HG02642 (cell line): ENCODE measurements at regions not wholly inside any gene's neighbourhood (a gene's known extent, or its start where the extent isn't known, plus 50 kb on each side); places are given as distances from the start of the nearest gene placed in this dataset.

Experiments used
- ATAC-seq: cut with Tn5 transposase; IDR thresholded peaks from one replicate; pipeline ENCODE4 v1.9.1; 2021; ENCODE audit warnings: mild to moderate bottlenecking; ENCODE audit not compliant: unreplicated experiment, poor library complexity

DNA sequence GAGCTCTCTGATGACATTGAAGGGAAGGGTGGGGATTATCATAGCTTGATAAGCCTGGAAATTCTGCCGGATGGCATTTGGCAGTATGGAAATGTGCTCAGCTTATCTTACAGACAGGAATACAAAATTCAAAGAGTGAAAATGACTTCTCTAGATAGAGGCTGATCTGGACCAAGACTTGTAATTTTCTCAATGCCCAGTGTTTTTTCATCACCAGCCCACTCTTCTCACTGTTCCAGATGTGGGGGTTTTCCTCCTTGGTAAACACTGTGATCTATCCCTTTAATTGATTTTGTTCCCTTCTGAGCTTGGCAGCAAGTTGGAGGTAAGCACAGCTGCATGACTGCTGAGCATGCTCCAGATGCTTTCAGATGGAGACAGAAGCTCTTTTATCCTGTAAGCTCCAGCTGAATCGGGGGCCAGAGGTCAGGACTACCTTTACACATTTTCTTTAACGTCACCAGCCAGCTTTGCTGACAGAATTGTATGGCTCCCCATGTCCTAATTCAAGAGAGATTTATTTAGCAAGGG is 287.4 kb upstream of the TCF4 start:
- ATAC-seq: no peak

GRCh38 chr18:55869556-55870501 is 281.8 kb upstream of the TCF4 start:
- ATAC-seq: no peak

DNA sequence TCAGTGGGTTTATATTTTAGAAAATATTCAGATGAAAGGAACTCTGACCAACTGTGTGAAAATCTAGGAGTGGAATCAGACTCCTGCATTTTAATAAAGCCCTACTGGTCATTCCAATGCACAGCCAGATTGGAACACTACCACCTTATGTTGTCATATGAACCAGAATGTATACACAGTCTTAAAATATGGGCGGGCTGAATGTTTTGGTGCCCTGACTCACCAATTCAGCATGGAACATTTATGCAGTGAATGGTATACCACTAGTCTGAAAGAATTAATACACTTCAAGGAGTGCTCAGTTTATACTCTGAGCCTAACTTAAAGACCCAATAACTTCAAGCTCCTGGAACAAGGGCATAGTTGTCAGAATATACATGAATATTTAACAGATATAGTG is 280.9 kb upstream of the TCF4 start:
- no peak for ATAC-seq

DNA sequence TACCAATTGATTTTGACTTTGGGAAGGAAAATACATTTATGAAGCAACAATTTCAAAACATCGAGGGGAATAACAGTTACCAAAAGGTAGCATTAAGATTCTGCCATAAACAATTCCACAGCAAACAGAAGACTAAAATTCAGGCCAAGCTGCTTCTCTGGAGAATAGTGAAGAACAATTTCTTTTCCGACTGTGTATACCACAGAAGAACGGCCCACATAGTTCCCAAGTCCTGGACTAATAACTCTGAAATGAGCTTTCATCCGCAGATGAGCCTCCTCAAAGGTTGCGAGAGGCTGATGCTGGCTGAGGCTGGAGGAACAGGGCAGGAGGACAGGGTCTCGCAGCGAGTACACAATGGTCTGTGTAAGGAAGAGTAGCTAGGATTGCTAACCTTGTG is 278.9 kb upstream of the TCF4 start:
- ATAC-seq: no peak

DNA sequence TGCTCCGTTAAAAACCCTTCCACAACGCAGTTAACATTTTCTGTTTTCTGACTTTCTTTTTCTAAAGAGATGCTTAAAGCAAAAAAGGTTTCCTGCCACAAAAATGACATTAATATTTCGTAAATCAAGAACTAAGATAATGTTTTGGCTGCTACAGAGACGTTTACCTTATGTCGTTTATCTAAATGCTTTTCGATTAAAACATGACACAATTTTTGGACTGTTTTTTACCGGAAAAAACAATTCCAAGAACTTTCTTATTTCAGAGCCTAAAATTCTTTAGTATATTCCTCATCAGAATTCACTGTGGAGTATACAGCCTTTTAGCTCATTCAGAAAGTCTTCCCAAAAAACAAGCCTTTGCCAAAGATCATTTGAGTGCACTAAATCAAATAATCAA is 278.0 kb upstream of the TCF4 start:
- ATAC-seq: no peak

- ATAC-seq: no peak
Observed at GRCh38 chr18:55864281-55864680, 276.3 kb upstream of the TCF4 start.

GRCh38 chr18:55863876-55864275 is 275.9 kb upstream of the TCF4 start:
- ATAC-seq: no peak

GRCh38 chr18:55863391-55863706 is 275.4 kb upstream of the TCF4 start:
- ATAC-seq: no peak

DNA sequence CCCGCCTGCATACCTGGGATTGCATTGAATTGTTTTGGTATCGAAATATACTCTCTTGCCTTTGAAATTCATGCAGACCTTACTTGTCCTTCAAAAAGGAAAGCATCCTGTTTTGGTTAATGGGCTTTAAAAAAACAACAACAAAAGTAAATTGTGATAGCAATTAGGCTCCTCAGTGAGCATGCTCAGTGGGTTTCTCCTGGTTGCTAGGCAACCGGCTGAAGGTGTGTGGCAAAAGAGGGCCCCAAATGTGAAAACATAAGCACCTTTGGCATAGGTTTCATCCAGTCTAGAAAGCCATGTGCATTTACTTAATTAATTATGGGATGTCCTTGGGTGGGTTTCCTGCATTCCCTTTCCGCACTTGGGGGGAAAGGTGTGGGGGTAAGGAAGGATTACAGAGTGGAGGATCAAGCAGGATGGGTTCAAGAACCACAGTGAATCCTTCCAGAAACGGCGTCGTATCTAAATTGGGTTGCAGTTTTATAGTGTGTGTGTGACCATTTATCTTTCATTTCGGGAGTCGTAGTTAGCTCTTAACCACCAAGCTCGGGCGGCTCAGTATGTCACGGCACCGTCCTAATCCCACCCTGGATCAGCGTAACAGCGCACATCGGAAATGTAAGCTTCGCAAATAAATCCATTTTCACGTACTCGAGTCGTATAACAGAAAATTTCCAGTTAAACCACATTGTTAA is 274.9 kb upstream of the TCF4 start:
- ATAC-seq: no peak

DNA sequence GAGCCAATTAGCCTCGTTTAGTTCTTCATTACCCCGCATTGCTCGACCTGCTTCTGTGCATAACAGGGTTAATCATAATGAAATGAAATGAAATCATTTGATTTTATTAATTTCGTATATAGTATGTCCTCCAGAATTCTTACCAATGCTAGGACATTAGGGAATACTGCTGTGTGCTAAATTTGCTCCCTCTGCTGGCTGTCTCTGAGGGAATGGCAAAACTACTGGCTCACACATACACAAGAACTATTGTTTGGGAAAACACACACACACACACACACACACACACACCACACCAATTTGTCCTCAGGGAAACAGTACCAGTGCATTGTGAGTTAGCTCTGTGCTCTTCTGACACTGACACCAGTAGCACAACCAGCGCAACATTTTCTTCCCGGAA is 273.3 kb upstream of the TCF4 start:
- ATAC-seq: no peak

DNA sequence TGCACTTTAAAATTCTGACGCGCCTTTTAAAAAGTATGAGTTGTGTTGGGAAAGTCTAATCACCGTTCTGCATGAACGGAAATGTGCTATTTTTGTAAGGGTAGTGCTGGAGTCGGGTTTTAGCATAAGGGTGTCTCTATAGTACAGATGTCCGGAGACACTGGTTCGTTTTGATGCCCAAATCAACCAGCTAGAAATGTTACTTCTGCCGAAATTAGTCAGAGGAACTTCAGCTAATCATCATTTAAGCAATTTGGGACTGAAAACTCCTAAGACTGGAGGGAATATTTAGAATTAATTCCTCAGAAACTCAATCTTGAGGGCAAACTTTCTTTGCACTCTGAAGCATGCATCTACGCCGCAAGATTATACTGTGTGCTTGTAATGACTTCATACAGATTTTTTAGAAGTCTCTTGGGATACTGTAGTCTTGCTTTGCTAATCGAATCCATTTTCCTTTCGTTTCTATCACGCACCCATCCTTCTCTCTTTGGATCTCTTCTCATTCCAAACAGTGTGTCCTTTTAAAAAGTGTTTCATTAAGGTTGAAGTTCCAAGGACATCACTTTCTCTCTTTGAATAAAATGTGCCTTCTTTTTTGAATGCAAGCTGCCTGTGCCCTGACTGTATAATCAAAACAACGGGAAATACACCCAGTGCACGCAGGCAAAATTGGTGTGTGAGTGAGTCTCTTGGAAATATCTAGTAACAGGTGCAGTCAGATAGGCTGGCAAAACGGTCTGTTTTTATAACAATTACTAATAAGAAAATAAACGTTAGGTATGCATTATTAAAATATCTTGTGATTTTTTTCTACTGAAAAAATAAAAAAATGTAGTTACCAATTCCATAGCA is 270.9 kb upstream of the TCF4 start:
- ATAC-seq: no peak

- no peak for ATAC-seq
Observed at GRCh38 chr18:55857956-55858355, 270.0 kb upstream of the TCF4 start.

- ATAC-seq: no peak
Observed at GRCh38 chr18:55857409-55857808, 269.4 kb upstream of the TCF4 start.

DNA sequence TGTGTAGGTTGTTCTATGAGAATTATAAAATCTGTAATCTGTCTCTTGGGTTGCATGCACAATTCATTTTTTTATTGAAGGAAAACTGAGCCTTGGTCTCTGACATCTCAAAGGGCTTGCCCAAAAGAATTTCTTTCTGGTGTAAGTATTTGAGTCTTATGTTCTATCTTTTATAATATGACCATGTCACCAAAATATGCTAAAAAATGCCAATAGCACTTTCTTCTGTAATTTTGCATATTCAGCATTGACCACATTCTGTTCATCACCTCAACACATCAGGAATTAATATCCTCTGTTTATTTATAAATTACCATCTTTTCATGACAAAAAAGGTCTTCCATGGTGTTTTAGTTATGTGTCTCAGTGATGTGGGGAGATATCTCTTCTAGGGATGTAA is 268.7 kb upstream of the TCF4 start:
- ATAC-seq: no peak

GRCh38 chr18:55856229-55856628 is 268.2 kb upstream of the TCF4 start:
- no peak for ATAC-seq

GRCh38 chr18:55853268-55853667 is 265.3 kb upstream of the TCF4 start:
- ATAC-seq: no peak

DNA sequence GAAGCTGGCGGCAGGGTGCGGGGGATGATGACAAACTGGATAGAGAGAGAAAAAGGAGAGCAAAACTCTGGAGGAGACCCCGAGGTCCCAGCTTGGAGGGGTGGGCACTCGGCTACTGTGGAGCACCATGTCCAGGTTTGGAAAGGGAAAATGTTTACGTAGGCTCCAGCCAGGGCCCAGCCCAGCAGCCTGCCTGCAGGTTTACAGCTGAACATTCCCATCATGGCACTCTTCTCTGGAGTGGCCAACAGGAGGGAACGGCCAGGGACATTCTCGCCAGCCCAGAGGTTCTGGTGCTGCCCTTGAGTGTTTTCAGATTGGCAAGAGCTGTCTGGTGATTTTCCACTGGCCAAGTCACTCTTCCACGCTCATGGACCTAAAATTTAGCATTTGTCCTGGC is 262.9 kb upstream of the TCF4 start:
- no peak for ATAC-seq

- ATAC-seq: no peak
Observed at GRCh38 chr18:55849391-55849790, 261.4 kb upstream of the TCF4 start.

- no peak for ATAC-seq
Observed at GRCh38 chr18:55847960-55848359, 260.0 kb upstream of the TCF4 start.

- ATAC-seq: no peak
Observed at GRCh38 chr18:55845221-55845620, 257.2 kb upstream of the TCF4 start.

- no peak for ATAC-seq
Observed at GRCh38 chr18:55844382-55844781, 256.4 kb upstream of the TCF4 start.
